COR-L47 (cell line): ENCODE measurements at regions not wholly inside any gene's neighbourhood (a gene's known extent, or its start where the extent isn't known, plus 50 kb on each side); places are given as distances from the start of the nearest gene placed in this dataset.
"Not testable (repeated sequence)": the region's sequence is repeated elsewhere in the genome, so short reads cannot be mapped to it uniquely, and the experiment has no call there.

Experiments used
- DNase-seq: peaks from one replicate; lab custom pipeline; 2025; lab: John Stamatoyannopoulos, UW

DNA sequence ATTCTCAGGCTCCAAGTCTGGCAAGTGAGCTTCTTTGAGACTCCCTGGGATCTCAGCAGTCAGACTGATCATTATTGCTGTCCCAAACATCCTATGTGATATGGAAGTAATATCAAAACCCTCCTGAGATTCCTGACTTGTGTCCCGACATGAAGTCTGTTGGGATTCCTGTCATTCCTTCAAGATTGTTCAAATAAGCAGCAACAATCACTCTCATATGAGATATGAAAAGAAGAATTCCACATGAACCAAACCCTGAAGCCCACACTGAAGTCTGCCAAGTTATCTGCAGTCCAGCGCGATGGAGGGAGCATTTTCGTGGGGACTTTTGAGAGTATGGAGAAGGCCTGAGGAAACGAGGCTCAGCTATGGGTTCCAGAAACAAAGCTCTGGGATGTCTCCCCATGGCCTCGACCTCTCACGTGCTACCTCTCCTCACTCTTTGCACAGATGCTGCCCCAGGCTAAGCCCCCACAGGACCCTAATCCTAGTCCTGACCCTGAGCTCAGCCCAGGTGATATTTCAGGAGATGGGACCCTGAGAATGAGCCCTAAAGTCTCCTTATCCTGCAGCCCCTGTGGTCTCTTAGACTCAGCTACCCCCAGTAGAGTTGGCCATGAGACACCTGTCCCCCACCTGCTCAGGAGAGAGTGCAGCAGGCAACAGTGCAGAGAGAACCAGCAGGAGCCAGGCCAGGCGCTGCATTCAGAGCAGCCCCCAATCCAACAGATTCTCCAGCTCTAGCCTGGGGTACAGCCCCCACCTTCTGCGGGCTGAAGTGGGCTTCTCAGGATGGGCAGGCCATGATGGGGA lies 100.2 kb downstream of the GGTLC2 start:
- no peak for DNase-seq

DNA sequence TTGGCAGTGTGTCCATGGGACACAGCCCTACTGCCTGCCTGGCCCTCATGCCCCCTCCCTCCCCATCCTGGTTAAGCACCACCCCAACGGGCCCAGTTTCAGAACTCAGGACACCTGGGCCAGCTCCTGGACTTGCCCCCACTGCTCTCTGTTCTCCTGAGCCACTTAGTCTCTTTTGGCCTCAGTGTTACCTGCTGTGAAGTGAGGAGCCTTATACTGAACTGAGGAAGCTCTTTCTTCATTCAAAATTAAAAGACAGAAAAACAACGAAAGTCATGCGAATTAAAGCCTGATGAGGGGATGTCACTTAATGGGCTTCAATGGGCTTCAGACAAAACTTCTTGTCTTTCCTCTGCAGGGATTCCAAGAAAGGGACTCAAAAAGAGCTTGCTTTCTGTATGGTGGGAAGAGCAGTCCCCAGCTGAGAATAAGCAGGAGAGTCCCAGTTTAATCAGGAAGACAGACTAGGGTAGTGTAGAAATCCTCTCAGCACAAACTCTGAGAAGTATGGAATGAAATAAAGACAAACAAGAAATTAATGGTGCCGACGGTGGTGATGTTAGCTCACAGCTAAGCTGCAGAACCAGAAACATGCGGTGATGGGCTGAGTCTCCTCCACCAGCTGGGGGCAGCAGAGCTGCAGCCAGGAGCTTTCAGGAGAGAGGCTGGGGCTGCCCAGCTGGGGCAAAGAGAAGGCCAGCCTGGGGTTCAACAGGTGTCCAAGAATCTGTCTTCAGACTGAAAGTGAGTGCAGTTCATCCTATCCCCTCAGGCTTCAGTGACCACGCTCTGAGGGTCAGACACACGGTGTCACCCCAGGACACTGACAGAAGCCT lies 101.0 kb downstream of the GGTLC2 start:
- peak; percentile 16 for DNase-seq

DNA sequence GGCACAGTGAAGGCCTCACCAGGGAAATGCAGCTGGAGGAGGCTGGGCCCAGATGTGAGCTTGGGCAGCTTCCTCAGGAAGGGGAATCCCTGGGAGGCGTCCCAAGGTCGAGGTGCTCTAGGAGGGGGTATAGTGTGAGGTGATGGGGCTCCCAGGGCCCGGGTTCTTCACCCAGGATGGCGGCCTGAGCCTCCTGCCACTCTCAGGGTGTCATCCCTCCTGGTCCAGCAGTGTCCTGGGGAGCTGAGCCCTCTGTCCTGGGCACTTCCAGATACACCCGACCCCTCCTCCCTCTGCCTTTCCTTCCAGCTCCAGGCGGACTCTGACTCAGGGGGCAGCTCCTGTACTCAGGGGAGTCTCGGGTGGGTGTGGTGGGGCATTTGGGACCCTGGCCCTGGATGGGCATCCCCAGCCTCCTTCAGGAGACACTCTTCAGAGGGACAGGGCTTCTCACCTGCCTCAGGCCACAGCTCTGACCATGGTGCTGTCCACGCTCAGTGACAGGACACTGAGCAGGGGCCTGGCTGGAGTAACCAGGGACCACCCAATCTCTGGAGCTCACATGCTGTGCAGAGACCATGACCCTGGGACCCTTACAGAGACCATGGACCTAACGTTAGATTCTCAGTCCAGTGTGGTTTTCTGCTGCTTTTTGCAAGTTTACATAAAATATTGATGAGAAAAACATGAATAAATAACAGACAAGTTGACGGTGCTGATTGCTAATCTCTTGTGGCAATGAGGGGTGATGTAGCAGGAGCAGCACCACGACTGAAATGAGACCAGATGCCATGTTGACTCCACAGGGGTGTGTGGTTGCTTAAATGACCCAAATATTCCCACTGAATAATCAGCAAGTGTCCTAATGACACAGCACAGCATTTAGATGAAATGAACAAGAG lies 101.9 kb downstream of the GGTLC2 start:
- no peak for DNase-seq

DNA sequence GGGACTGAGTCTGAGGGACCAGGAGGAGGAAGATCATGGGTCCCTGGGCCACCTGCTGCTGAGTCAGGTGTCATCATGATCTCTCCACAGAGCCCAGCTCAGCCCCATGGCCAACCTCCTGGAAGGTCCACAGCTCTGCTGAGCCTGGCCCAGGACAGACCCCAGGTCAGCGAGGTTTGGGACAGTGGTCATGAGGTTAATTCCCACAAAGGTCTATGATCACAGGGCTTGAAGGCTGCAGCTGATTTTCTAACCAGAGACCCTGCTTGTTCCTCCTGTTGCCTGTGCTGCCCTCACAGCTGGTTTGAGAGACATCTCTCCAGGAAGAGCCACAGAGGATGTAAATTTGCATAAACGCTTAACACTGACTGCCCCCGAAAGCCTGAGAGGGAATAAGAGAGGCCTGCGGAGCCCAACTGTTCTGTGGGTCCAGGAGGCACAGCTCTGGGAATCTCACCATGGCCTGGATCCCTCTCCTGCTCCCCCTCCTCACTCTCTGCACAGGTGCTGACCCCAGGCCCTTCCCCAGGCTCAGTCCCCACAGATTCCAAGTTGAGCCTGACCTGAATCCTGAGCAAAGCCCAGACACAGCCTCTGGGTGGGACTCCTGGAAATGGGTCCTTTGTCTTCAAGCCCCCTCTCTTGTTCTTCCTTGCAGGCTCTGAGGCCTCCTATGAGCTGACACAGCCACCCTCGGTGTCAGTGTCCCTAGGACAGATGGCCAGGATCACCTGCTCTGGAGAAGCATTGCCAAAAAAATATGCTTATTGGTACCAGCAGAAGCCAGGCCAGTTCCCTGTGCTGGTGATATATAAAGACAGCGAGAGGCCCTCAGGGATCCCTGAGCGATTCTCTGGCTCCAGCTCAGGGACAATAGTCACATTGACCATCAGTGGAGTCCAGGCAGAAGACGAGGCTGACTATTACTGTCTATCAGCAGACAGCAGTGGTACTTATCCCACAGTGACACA lies 102.8 kb downstream of the GGTLC2 start:
- no peak for DNase-seq

DNA sequence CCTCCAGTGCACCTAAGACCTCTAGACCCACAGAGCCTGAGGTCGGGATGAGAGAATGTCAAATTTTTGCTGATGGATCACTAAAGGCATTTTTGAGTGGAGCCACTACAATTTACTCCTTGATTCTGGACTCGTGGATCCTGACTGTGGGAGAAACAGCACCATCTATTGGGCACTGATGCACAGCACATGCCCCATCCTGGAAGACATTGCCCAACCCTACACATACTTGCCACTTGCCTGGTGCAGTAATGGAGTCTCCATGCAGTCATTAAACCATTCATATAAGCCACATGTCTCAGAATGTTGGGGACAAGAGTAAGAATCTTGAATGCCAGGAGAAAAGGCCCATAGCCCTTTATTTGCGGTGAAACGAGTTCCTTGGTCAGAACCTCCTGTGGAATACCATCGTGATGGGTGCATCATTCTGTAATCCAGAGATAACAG lies 103.9 kb downstream of the GGTLC2 start:
- no peak for DNase-seq

DNA sequence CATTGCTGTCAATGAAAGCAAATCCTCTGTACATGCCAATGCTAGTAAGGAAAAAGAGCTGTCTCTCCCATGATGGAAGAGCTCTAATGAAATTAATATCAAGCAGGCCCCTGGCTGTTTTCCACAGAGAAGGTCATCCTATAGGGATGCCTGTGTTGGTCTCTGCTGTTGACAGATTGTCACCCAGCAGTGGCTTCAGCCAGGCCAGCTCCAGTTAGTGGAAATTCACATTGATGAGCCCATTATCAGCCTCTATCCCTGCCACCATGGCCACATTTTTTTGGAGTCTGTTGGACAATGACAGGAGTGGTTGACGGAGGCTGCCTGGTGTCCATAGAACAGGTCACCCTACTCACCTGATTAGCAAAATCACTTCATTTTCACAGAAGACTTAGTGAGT lies 104.3 kb downstream of the GGTLC2 start:
- no peak for DNase-seq

DNA sequence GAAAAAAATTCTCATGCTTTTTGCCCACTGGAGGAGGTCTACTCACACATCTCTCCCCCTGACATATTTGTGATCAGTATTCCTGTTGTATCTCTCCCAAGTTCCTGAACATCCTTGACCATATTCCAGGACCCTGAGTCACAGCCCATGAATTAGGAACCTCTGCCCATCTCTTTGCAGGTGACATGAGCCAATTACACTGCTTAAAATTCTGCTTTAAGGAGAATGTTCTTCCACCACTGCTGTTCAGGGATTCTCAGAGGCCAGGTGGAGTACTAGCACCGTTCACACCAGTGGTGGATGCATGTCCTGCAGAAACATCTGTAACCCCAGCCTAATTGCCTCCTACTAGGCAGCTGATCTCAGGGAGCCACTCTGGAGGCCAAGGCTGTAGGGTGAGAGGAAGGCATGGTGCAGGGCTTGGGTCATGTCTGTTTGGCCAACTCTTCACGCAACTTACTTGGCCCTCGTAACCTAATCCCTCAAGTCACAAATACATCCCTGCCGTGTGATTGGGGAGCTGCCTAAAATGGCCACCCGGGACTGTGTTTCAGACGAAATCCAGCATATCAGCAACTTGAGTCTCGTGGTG lies 104.8 kb downstream of the GGTLC2 start:
- no peak for DNase-seq

DNA sequence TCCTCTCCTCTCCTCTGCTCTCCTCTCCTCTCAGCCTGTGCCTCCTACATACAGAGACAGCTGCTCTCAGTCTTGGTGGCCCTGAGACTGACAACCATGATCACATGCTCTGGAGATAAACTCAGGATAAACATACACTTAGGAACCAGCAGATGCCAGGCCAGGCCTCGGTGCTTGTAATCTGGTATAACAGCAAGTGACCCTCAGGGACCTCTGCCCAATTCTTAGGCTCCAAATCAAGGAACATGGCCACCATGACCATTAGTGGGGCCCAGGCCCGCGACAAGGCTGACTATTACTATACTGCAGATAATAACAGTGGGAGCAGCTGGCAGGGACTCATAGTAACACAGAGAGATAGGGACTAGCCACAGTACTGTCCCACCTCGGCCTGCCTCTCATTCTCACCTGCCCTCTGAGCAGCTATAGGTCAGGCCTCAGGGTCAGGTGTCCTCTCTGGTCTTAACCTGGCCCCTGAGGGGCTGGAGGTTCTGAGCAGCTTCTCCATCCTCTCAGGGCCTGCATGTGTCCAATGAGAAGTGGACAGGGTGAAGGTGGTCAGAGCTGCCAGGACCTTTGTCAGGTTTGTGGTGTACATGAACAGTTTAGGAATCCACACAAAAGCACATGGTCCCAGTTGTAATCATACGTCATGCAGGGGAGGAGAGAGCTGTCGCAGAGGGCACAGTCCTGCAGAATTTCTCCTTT lies 106.1 kb downstream of the GGTLC2 start:
- no peak for DNase-seq

DNA sequence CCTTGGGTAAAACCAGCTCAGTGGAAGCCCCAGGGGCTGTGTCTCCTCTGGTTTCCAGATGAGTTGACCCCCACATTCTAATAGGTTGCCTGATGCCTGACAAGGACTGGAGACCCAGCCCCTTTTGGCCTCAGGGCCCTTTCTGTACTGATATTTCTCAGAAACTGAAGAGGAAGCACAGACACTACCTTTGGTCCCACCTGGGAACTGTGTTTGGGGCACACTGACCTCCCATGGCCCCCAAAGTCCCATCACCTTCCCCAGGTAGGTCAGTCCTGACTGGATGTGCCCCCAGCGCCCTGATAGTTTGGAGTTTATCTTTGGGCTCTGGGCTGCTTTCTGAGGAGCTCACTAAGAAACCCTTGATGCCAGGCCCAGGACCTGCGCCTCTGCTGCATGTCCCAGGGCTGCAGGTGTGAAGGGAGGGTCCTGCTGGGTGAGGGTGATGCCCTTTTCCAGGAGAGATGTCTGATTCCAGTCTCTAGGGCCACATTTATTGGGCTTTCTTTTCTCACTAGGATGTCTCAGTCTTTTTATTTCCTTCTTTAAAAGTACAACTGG lies 106.7 kb downstream of the GGTLC2 start:
- no peak for DNase-seq

DNA sequence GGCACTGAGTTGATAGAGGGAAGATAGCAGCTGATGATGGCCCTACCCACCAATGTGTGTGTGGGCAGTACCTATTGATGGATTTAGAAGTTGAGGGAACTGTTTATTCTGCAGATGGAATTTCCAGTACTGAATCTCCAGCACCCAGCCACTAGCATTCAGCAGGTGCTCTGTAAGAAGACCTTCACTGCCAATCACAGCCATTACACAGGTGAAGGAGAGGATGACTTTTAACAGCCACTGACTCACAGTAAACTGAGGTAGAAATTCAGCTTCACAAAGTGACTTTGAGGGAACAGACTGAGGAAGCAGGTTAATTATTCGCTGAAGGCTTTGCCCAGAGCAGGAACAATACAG lies 107.8 kb downstream of the GGTLC2 start:
- no peak for DNase-seq

DNA sequence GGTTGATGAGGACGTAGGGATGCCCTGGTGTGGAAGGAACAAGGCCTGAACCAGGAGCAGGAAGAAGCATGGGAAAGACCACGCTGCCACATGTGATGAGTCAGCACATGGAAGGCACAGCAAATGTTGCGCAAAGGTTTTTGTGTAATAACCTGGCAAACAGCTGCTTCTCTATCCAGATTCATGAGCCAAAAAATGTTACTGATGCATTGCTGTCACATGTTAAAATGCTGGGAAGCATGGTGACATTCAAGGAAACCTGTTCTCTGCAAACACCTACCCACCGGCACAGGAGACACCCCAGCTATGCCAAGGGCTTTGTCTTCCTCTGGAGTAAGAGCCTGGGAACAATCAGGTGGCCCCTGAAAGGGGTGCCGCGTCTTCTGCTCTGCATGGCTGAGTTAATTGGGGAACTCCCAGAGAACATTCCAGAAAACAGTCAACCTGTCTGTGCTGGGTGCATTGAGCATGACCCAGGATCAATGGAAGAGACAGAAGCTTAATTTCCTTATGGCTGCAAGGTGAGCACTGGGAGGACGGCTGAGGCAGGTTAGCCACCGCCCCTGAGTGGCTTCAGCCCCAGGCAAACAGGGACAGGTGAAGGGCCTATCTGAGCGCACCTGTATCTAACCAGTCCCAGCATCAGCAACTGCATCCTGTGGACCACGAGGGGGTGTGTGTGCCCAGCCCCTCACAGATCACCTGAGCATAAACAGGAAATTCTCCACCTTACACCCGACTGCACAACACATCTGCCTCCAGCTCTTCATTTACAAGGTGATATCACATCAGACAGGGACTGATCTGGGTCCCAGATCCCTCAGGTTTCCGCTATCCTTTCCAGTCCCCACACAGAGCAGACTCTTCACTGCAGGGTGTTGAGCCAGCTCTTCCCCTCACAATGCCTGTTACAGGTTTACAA lies 108.4 kb downstream of the GGTLC2 start:
- DNase-seq, result no peak

DNA sequence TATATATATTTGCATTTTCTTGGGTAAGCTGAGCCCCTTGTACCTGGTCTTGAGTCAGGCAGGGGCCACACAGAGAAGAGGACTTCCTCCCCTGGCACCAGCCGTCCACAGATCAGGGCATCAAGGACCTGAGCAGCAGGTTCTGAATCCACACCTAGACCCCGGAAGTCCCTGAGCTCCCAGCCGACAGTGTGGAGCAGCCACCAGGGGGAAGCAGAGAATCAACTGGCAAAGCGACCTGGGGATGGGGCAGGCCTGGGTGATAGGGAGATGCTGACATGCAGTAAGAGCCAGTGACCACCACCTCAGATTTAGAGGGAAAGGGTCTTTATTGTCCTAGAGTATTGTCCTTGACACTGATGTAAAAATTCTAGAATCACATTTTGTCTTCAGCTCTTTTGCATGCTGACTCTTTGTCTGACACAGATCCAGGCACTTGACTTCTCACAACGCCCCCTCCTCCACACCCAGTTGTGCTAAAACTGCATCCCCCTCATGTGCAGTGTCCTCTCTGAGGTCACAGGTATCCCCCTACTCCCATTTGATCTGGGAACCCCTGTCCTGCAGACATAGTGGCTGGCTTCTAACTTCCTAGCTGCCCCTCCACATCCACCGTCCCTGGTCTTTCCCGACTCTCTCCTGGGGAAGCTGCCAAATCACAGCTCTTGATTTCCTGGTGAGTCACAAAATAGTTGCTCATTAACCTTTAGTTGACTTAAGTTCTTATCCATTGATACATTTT lies 109.3 kb downstream of the GGTLC2 start:
- DNase-seq, result peak; percentile 46

DNA sequence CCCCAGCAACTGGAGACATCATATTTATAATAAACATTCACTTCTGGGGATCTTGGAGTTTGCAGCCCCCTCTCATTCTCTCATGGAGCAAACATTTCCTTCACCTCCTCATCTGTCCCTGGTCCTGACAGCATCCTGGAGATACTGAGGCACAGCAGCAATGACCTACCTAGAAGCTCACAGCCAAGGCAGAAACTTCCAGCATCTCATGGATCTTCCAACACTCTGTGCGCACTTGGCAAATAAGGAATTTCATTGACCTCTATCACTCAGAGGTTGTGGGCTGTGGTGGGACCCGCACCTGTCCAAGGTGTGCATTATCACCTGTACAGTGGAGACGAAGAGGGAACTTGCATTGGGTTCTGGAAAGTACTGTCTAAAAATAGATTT lies 109.8 kb downstream of the GGTLC2 start:
- DNase-seq, result no peak

DNA sequence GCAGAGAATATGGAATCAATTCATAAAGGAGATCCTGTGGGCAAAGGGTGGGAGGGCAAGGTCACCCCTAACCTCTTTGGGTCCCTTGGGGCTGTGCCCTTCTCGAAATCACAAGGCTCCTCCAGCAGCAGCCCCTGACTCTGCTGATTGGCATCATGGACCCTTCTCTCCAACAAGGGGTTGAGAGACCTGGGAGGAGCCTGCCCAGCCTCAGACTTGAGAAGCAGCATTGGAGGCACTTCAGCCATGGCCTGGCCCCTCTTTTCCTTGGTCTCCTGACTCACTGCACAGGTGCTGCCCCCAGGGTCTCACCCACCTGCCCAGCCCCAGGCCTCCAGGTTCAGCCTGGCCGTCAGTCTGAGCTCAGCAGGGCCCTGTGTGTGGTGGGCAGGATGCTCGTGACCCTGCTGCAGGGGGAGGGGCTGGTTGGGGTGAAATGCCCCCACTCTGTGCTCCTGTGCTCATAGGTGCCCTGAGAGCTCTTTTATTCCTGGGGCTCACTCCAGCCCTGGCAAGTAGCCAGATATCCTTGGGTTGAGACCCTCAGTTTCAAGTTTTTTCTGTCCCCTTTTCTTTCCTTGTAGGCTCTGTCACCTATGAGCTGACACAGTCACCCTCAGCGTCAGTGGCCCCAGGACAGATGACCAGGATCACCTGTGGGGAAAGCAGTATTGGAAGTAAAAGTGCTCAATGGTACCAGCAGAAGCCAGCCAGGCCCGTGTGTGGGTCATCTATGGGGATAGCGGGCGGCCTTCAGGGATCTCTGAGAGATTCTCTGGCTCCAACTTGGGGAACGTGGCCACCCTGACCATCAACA lies 110.8 kb downstream of the GGTLC2 start:
- DNase-seq, result no peak

DNA sequence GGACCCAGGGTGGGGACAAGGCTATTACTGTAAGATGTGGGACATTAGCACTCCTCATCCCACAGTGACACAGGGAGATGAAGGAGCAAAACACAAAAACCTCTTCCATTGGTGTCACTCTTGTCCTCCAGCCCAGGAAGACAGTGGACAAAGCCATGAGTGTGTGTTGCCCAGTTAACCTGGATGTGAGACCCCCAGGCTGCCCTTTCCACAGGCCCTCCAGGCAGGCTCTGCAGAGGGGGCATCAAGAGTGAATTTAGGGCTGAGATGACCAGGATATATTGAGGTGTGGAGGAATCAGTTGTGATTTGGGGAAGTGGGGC lies 111.3 kb downstream of the GGTLC2 start:
- DNase-seq, result no peak

DNA sequence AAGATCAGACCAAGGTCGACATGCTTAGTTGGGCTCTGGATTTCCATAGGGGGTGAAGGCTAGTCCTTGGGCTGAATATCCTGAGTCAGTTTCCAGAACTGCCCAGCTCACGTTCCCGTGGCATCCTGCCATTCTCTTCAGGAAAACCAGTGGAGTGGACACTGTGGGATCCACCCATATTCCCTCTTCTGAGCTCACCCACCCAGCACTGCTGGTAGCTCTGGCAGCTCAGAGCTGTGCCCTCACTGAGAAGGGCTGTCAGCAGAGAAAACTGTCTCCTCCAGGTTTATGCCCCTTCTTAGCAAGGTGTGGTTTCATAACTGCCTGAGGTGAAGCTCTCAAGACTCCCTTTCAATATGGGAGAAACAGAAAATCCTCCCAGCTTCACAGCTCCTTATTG lies 111.7 kb downstream of the GGTLC2 start:
- DNase-seq, result no peak

DNA sequence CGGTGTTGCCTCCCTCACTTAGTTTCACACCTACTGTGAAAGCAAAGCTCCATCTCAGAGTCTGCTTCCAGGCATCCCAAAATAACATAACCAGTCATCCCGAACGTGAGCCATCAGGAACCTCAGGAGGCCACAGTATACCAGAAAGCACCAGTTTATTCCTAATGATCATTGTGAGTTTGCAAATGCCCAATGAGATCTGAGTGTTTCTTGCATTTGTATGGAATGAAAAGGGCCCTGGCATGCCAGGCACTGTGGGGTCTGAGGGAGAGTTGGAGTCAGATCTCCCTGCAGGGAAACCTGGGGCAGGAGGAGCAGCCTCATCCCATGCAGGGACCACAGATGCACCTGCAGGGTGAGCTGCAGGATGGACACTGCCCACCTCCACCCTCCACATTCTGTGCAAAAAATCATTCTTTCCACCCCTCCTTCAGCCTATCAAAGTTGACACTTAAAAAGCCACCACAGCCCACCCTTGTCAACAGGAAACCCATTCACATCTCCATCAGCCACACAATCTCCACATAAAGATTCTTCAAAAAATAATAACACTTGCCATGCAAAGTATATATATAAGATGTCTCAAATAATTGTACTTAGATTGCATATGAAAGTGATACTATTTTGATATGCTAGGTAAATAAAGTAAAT lies 112.3 kb downstream of the GGTLC2 start:
- not testable (repeated sequence) for DNase-seq
